Hepatocyte (in vitro differentiated cells): ENCODE measurements at regions not wholly inside any gene's neighbourhood (a gene's known extent, or its start where the extent isn't known, plus 50 kb on each side); places are given as distances from the start of the nearest gene placed in this dataset.

Experiments used
- DNase-seq: peaks from one replicate; pipeline ENCODE4 v3.0.0-alpha.2; 2016; ENCODE audit warnings: low spot score
- H2AFZ ChIP-seq: fragments of 200-600 bp; sonication (generic); 2 replicates; pipeline ENCODE4 v1.6.0; 2016; ENCODE audit warnings: antibody characterized with exemption, mild to moderate bottlenecking
- H3K27ac ChIP-seq: fragments of 200-600 bp; sonication (generic); 2 replicates; pipeline ENCODE4 v1.5.1; 2016; ENCODE audit warnings: mild to moderate bottlenecking
- H3K27me3 ChIP-seq: fragments of 200-600 bp; sonication (generic); 2 replicates; pipeline ENCODE4 v1.6.1; 2016
- H3K36me3 ChIP-seq: fragments of 200-600 bp; sonication (generic); replicated peaks from 2 replicates; pipeline ENCODE4 v1.5.1; 2016; ENCODE audit warnings: low read depth; ENCODE audit not compliant: insufficient read depth
- H3K4me1 ChIP-seq: fragments of 200-600 bp; sonication (generic); 2 replicates; pipeline ENCODE4 v1.5.1; 2016; ENCODE audit warnings: mild to moderate bottlenecking, moderate library complexity; ENCODE audit not compliant: insufficient read depth
- H3K4me2 ChIP-seq: fragments of 200-600 bp; sonication (generic); 2 replicates; pipeline ENCODE4 v1.6.0; 2016
- H3K4me3 ChIP-seq: fragments of 200-600 bp; sonication (generic); 2 replicates; pipeline ENCODE4 v1.5.1; 2016; ENCODE audit warnings: mild to moderate bottlenecking
- H3K79me2 ChIP-seq: fragments of 200-600 bp; sonication (generic); 2 replicates; pipeline ENCODE4 v1.6.0; 2017; ENCODE audit warnings: mild to moderate bottlenecking
- H3K9me2 ChIP-seq: fragments of 200-600 bp; sonication (generic); replicated peaks from 2 replicates; pipeline ENCODE4 v1.6.0; 2017; ENCODE audit warnings: mild to moderate bottlenecking; ENCODE audit not compliant: insufficient read depth
- H3K9me3 ChIP-seq: fragments of 200-600 bp; sonication (generic); 2 replicates; pipeline ENCODE4 v1.5.1; 2016; ENCODE audit warnings: low read depth, mild to moderate bottlenecking
- H4K20me1 ChIP-seq: fragments of 200-600 bp; sonication (generic); 2 replicates; pipeline ENCODE4 v1.6.0; 2016; ENCODE audit warnings: mild to moderate bottlenecking; ENCODE audit not compliant: insufficient read depth, poor library complexity, severe bottlenecking
- EZH2 ChIP-seq: fragments of 200-600 bp; sonication (generic); IDR thresholded peaks from 2 replicates; pipeline ENCODE4 v1.6.1; 2016; ENCODE audit warnings: antibody characterized with exemption, mild to moderate bottlenecking, borderline replicate concordance
- EZH2phosphoT487 ChIP-seq: fragments of 200-600 bp; sonication (generic); IDR thresholded peaks from one replicate; pipeline ENCODE4 v1.6.1; 2018; ENCODE audit warnings: antibody characterized with exemption, mild to moderate bottlenecking, low read depth, moderate library complexity; ENCODE audit not compliant: unreplicated experiment, severe bottlenecking
- WGBS: methylation state at CpG from one replicate; pipeline ENCODE4 v1.1.6; 2016; ENCODE audit warnings: low lambda C conversion rate; ENCODE audit errors: missing lambda C conversion rate; 5-methylcytosine and 5-hydroxymethylcytosine counted together
- TF ChIP-seq, protein P1 (sequence below): fragments of 200-600 bp; sonication (generic); IDR thresholded peaks from 2 replicates; pipeline ENCODE4 v1.5.1; 2016; ENCODE audit warnings: antibody characterized with exemption, mild to moderate bottlenecking; ENCODE audit not compliant: poor library complexity

DNA sequence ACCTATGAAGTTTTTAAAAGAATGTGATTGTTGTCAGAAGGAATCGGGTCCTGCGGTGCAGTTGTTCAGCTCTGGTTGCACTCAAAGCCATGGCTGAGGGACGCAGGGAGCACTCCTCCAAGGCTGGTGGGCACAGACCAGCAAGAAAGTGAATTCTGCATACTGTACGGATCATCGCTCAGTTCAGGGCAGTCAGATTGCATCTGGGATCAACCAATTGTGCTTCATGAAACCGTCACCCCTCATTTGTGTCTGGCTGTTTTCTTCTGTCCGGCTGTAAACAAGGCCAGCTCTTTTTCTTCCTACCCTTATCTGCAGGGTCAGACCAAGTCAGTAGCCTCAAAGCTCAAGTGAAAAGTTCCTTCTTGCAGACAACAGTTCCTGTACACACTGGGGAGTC lies 478.3 kb downstream of the TFAP2A start:
- no peaks in the 10 kb centered on the region for H4K20me1 ChIP-seq
- no peak overlapping the region for H3K4me2 ChIP-seq
- TF ChIP-seq, protein P1, sequence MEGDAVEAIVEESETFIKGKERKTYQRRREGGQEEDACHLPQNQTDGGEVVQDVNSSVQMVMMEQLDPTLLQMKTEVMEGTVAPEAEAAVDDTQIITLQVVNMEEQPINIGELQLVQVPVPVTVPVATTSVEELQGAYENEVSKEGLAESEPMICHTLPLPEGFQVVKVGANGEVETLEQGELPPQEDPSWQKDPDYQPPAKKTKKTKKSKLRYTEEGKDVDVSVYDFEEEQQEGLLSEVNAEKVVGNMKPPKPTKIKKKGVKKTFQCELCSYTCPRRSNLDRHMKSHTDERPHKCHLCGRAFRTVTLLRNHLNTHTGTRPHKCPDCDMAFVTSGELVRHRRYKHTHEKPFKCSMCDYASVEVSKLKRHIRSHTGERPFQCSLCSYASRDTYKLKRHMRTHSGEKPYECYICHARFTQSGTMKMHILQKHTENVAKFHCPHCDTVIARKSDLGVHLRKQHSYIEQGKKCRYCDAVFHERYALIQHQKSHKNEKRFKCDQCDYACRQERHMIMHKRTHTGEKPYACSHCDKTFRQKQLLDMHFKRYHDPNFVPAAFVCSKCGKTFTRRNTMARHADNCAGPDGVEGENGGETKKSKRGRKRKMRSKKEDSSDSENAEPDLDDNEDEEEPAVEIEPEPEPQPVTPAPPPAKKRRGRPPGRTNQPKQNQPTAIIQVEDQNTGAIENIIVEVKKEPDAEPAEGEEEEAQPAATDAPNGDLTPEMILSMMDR, result no peak
- TF ChIP-seq EZH2phosphoT487, result no peak
- TF ChIP-seq EZH2, result no peak
- no peaks in the 10 kb centered on the region for H3K9me2 ChIP-seq
- no peaks in the 10 kb centered on the region for H3K27me3 ChIP-seq
- no peaks in the 10 kb centered on the region for H3K36me3 ChIP-seq
- H3K4me1 ChIP-seq, result no peaks in the 10 kb centered on the region
- no peaks in the 10 kb centered on the region for H3K79me2 ChIP-seq
- no peak overlapping the region for H3K27ac ChIP-seq
- no peaks in the 10 kb centered on the region for H3K9me3 ChIP-seq
- WGBS, result 81% methylated on average over 7 of the region's 7 CpGs
- no peak for DNase-seq
- H2AFZ ChIP-seq, result no peak overlapping the region
- H3K4me3 ChIP-seq, result no peak overlapping the region

DNA sequence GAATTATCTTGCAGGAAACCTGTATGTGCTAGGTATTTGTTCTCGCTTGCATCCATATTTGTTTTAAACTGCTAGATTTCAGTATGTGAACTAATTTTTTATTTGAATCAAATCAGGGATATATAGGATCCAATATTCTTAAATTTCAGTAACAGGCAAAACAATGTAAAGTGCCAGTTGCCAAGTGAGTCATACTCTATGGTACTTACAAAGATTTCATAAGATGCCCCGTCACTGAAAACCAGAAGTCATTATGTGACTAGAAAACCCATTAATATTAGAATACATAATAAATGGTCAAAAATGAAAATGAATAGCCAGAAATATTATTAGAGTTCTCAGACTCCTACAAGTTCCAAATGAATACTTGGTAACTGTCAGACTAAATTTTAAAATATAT lies 481.2 kb downstream of the TFAP2A start:
- WGBS, result 86% methylated on average over 2 of the region's 2 CpGs

DNA sequence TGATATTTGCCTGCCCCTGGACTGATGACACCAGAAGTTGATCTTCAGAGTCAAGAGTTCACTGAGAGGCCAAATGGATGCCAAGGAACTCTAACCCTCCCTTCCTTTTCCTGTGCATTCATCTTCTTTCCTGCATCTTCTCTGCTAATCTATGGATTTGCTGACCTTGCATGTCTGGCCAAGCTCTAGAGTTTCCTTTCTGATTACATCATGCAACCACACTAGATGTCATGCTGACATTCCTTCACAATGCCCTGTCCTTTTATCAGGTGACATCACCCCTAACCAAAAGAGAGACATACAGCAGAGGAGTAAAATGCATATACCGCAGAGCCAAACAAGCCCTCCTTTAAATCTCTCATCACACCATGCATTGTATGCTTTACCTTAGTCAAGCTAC lies 487.6 kb downstream of the TFAP2A start:
- Histone ChIP-seq H4K20me1 (no peaks in the 10 kb centered on the region), H3K79me2 (no peaks in the 10 kb centered on the region), H3K27me3 (no peaks in the 10 kb centered on the region), H3K36me3 (no peaks in the 10 kb centered on the region), H3K9me3 (peaks cover 4% of the 10 kb centered on the region), H3K27ac (no peak overlapping the region), H3K9me2 (no peaks in the 10 kb centered on the region), H3K4me3 (no peak overlapping the region), H3K4me2 (no peak overlapping the region), H2AFZ (no peak overlapping the region), H3K4me1 (no peaks in the 10 kb centered on the region)
- TF ChIP-seq EZH2phosphoT487 (no peak), EZH2 (no peak)
- TF ChIP-seq, protein P1, result no peak
- WGBS, result 100% methylated on average over 1 of the region's 1 CpG
- DNase-seq, result no peak

More for the DNA sequence above, 481.2 kb downstream of the TFAP2A start:
- no peak overlapping the region for H3K4me3 ChIP-seq
- H3K9me3 ChIP-seq, result peaks cover 4% of the 10 kb centered on the region
- TF ChIP-seq EZH2phosphoT487 (no peak), EZH2 (no peak)
- TF ChIP-seq, protein P1, result no peak
- H3K27me3 ChIP-seq, result no peaks in the 10 kb centered on the region
- H3K9me2 ChIP-seq, result no peaks in the 10 kb centered on the region
- no peak overlapping the region for H3K4me2 ChIP-seq
- H3K27ac ChIP-seq, result no peak overlapping the region
- H2AFZ ChIP-seq, result no peak overlapping the region
- H3K36me3 ChIP-seq, result no peaks in the 10 kb centered on the region
- no peaks in the 10 kb centered on the region for H3K4me1 ChIP-seq
- no peaks in the 10 kb centered on the region for H4K20me1 ChIP-seq
- H3K79me2 ChIP-seq, result no peaks in the 10 kb centered on the region
- DNase-seq, result no peak

DNA sequence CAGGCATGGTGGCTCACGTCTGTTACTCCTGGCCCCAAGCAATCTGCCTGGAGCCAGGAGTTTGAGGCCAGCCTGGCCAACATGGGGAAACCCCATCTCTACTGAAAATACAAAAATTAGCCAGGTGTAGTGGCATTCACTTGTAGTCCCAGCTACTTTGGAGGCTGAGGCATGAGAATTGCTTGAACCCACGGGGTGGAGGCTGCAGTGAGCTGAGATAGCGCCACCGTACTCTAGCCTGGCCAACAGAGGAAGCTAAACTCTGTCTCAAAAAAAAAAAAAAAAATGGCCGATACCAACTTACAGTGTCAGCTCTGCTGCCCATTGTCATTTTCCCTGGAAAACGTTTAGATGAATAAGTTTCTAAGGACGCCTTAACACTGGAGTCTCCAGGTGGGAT lies 489.9 kb downstream of the TFAP2A start:
- Histone ChIP-seq H3K79me2 (no peaks in the 10 kb centered on the region), H4K20me1 (no peaks in the 10 kb centered on the region), H3K9me3 (no peaks in the 10 kb centered on the region), H3K27ac (no peak overlapping the region), H3K4me1 (no peaks in the 10 kb centered on the region), H3K36me3 (no peaks in the 10 kb centered on the region), H3K4me2 (no peak overlapping the region), H2AFZ (no peak overlapping the region), H3K27me3 (no peaks in the 10 kb centered on the region), H3K9me2 (no peaks in the 10 kb centered on the region), H3K4me3 (no peak overlapping the region)
- DNase-seq, result no peak
- TF ChIP-seq, protein P1, result no peak
- TF ChIP-seq EZH2 (no peak), EZH2phosphoT487 (no peak)
- WGBS, result 86% methylated on average over 7 of the region's 7 CpGs
